ENCODE measurements at regions not wholly inside any gene's neighbourhood (a gene's known extent, or its start where the extent isn't known, plus 50 kb on each side); places are given as distances from the start of the nearest gene placed in this dataset.

- no peak for DNase-seq
Observed at GRCh38 chr13:36750046-36750445, 69.0 kb upstream of the RFXAP start.

- DNase-seq = no peak
Observed at GRCh38 chr13:36750461-36750860, 68.6 kb upstream of the RFXAP start.

GRCh38 chr13:36750946-36751345, 68.1 kb upstream of the RFXAP start:
- no peak for DNase-seq

GRCh38 chr13:36752673-36753072, 66.3 kb upstream of the RFXAP start:
- DNase-seq = no peak

- no peak for DNase-seq
Observed at GRCh38 chr13:36753176-36753575, 65.8 kb upstream of the RFXAP start.

- no peak for DNase-seq
Observed at GRCh38 chr13:36758345-36758744, 60.7 kb upstream of the RFXAP start.

- peak; percentile 60 for DNase-seq
Observed at GRCh38 chr13:36763126-36763722, 55.8 kb upstream of the RFXAP start.

GRCh38 chr13:36764536-36764935, 54.5 kb upstream of the RFXAP start:
- DNase-seq = no peak

GRCh38 chr13:36764957-36765356, 54.1 kb upstream of the RFXAP start:
- DNase-seq = peak; percentile 20

- peak; percentile 76 for DNase-seq
Observed at GRCh38 chr13:36766295-36766694, 52.7 kb upstream of the RFXAP start.

- DNase-seq = no peak
Observed at GRCh38 chr13:36767276-36767675, 51.7 kb upstream of the RFXAP start.

GRCh38 chr13:36769126-36769525, 49.9 kb upstream of the RFXAP start:
- no peak for DNase-seq

Data from fibroblast of skin of back (primary cell).